ENCODE measurements at regions not wholly inside any gene's neighbourhood (a gene's known extent, or its start where the extent isn't known, plus 50 kb on each side); places are given as distances from the start of the nearest gene placed in this dataset.

DNA sequence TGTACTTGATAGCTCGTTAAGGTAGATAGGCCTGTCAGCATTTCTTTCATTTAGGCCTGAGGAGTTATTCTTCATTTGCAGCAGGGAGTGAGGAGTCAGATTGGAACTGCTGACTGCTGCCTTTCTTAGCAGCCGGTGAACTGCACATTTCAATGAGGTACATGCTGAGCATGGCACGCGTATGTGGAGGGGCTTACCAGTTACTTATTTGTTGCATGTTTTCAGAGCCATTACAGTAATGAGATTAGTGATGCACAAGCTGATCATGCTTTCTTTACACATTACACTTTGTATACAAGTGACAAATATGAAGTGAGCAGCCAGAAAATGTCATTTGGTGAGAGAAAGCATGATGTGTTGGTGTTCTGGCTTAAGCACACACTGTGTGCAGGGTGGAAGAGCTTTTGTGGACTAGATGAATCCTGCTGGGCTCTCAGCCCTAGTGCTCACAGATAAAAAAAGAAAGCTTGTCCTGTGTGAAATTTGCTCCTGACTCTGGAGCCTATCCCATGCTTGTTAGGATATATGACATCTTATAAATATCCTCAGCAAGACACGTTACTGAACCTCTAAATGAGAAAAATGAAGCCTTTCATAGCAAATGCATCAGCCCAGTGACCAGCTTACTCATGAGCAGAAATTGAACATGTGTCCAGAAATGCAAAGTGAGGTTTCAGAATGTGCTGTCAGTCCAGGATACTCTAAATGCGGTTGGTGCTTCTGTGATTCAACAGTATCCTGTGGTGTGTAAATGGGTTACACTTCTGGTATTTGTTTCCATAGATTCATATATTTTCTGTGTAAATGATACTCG, 574.7 kb upstream of the ADGRL2 start:
- intact Hi-C loops (cut with DNase I; ENCODE audit: low total_unique reads): no loop called here
- no peak for DNase-seq (ENCODE audit: low spot score in 2 of 2)
- H3K9me3 ChIP-seq: no peaks in the 10 kb centered on the region
- H3K27ac ChIP-seq: no peak overlapping the region
- H3K36me3 ChIP-seq: no peaks in the 10 kb centered on the region
- TF ChIP-seq, protein P1, sequence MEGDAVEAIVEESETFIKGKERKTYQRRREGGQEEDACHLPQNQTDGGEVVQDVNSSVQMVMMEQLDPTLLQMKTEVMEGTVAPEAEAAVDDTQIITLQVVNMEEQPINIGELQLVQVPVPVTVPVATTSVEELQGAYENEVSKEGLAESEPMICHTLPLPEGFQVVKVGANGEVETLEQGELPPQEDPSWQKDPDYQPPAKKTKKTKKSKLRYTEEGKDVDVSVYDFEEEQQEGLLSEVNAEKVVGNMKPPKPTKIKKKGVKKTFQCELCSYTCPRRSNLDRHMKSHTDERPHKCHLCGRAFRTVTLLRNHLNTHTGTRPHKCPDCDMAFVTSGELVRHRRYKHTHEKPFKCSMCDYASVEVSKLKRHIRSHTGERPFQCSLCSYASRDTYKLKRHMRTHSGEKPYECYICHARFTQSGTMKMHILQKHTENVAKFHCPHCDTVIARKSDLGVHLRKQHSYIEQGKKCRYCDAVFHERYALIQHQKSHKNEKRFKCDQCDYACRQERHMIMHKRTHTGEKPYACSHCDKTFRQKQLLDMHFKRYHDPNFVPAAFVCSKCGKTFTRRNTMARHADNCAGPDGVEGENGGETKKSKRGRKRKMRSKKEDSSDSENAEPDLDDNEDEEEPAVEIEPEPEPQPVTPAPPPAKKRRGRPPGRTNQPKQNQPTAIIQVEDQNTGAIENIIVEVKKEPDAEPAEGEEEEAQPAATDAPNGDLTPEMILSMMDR (IDR thresholded peaks at IDR 0.05): no peak
- no peak for TF ChIP-seq POLR2A (IDR thresholded peaks at IDR 0.05)
- no peaks in the 10 kb centered on the region for H3K4me1 ChIP-seq
- no peaks in the 10 kb centered on the region for H3K27me3 ChIP-seq
- H3K4me3 ChIP-seq: no peak overlapping the region

DNA sequence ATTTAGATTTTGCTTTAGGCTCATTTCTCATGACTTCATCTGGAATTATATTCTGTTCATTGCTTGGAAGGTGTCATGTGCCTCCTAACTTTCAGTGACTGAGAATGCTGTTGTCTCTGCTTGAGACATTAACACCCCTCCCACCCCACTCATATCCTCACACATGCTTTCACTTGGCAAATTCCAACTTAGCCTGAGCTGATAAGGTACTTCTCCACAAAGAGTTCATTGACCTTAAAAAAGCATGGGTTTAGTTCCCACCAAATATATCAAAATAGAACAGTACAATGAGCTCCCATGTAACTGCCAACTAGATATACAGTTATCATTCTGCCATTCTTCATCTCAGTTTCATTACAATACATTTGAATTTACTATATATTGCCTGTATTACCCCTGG, 576.5 kb upstream of the ADGRL2 start:
- Histone ChIP-seq H3K27me3 (no peaks in the 10 kb centered on the region), H3K4me3 (no peak overlapping the region), H3K4me1 (no peaks in the 10 kb centered on the region), H3K9me3 (no peaks in the 10 kb centered on the region), H3K27ac (no peak overlapping the region), H3K36me3 (no peaks in the 10 kb centered on the region)
- intact Hi-C loops (cut with DNase I; ENCODE audit: low total_unique reads): no loop called here
- DNase-seq (ENCODE audit: low spot score in 2 of 2): no peak
- TF ChIP-seq POLR2AphosphoS5 (IDR thresholded peaks at IDR 0.05): no peak
- no peak for TF ChIP-seq POLR2A (IDR thresholded peaks at IDR 0.05)
- TF ChIP-seq, protein P1 (IDR thresholded peaks at IDR 0.05): no peak

DNA sequence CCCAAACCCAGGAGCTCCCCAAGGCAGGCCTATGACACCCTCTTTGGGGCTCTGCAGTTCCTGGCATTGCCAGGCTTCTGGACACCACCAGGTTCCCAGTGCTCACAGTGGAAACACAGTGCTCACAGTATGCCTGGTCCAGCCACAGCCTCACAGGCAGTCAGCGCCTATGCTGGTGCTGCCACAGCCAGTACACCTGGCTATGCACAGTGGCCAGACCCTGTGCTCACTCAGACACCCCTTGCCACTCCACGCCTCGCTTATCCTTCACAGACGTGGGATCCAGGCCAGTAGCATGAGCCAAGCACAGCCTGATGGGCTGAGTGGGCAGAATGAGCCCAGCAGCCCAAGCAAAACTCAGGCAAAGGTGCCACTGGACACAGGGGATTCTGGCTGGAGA, 579.2 kb upstream of the ADGRL2 start:
- no peak overlapping the region for H3K27ac ChIP-seq
- intact Hi-C loops (cut with DNase I; ENCODE audit: low total_unique reads): no loop called here
- no peaks in the 10 kb centered on the region for H3K27me3 ChIP-seq
- H3K9me3 ChIP-seq: no peaks in the 10 kb centered on the region
- H3K4me3 ChIP-seq: no peak overlapping the region
- H3K4me1 ChIP-seq: no peaks in the 10 kb centered on the region
- H3K36me3 ChIP-seq: no peaks in the 10 kb centered on the region
- DNase-seq (ENCODE audit: low spot score in 2 of 2): no peak
- TF ChIP-seq, protein P1 (IDR thresholded peaks at IDR 0.05): no peak
- no peak for TF ChIP-seq POLR2AphosphoS5 (IDR thresholded peaks at IDR 0.05)
- TF ChIP-seq POLR2A (IDR thresholded peaks at IDR 0.05): no peak

DNA sequence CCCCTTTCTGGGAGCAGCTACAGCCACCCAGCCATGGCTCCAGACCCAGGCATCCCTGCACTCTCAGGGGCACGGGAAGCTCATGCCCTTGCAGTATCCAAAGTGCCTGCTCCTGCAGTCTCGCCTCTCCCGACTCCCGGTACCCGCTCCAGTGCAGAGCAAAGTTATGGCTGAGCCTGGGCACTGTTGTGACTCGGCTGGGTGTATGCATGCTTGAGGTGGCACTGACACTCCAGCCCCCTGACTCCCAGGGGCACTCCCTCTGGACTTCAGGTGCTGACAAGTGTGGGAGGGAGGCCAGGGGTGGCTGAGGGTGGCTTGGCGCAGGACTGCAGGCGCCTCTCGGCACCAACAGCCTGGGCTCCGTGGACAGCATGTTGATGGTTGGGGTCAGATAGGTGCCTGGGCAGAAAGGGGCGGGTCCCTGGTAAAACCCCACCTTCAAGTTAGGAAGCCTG, 580.1 kb upstream of the ADGRL2 start:
- no peak for DNase-seq (ENCODE audit: low spot score in 2 of 2)
- Histone ChIP-seq H3K4me1 (no peaks in the 10 kb centered on the region), H3K27ac (no peak overlapping the region), H3K36me3 (no peaks in the 10 kb centered on the region), H3K27me3 (no peaks in the 10 kb centered on the region), H3K4me3 (no peak overlapping the region), H3K9me3 (no peaks in the 10 kb centered on the region)
- no peak for TF ChIP-seq POLR2A (IDR thresholded peaks at IDR 0.05)
- TF ChIP-seq, protein P1 (IDR thresholded peaks at IDR 0.05): no peak
- TF ChIP-seq POLR2AphosphoS5 (IDR thresholded peaks at IDR 0.05): no peak
- intact Hi-C loops (cut with DNase I; ENCODE audit: low total_unique reads): no loop called here

DNA sequence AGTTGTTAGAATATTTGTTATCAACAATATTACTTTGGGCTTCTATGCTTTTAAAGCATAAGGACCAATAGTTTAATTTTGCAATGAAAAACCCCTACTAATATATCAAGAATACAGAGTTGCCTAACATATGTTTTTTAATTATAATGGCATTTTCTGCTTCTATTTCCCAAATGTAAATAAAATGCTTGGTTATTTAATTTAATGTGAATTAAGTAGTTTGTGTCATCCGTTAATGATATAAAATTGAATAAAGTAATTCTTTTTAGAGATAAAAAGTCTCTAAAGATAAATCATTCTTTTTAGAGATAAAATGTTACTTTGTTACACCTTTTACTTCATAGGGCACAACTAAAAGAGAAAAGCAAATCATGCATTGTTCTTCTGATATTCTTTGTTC, 583.7 kb upstream of the ADGRL2 start:
- TF ChIP-seq POLR2AphosphoS5 (IDR thresholded peaks at IDR 0.05) (no peak), POLR2A (IDR thresholded peaks at IDR 0.05) (no peak)
- TF ChIP-seq, protein P1 (IDR thresholded peaks at IDR 0.05): no peak
- intact Hi-C loops (cut with DNase I; ENCODE audit: low total_unique reads): no loop called here
- H3K27me3 ChIP-seq: no peaks in the 10 kb centered on the region
- H3K36me3 ChIP-seq: no peaks in the 10 kb centered on the region
- H3K9me3 ChIP-seq: no peaks in the 10 kb centered on the region
- no peak overlapping the region for H3K4me3 ChIP-seq
- H3K27ac ChIP-seq: no peak overlapping the region
- H3K4me1 ChIP-seq: no peaks in the 10 kb centered on the region
- DNase-seq (ENCODE audit: low spot score in 2 of 2): no peak

Data from breast epithelium (tissue), 4 donors.